Breast epithelium (tissue), 3 donors: ENCODE measurements at regions not wholly inside any gene's neighbourhood (a gene's known extent, or its start where the extent isn't known, plus 50 kb on each side); places are given as distances from the start of the nearest gene placed in this dataset.

Experiments
- CTCF ChIP-seq, 3 donors: fragments of 450-650 bp; IDR thresholded peaks; one replicate each; pipeline ENCODE4 v1.5.1; 2016 to 2017; ENCODE audit warnings: antibody characterized with exemption in 3 of 3, mild to moderate bottlenecking in 3 of 3, moderate library complexity in 3 of 3
- POLR2A ChIP-seq: fragments of 450-650 bp; IDR thresholded peaks from one replicate; pipeline ENCODE4 v1.6.1; 2016; ENCODE audit warnings: antibody characterized with exemption, mild to moderate bottlenecking, moderate library complexity
- POLR2AphosphoS5 ChIP-seq, 3 donors: sonication (generic); formaldehyde crosslinking; IDR thresholded peaks; one replicate each; pipeline ENCODE4 v1.6.1; 2017; ENCODE audit warnings: antibody characterized with exemption in 3 of 3

GRCh38 chr1:238406098-238406860 is 515.6 kb upstream of the ZP4 start:
- TF ChIP-seq POLR2A (no peak), CTCF (IDR thresholded peaks at IDR 0.05) (no peak), POLR2AphosphoS5 (IDR thresholded peaks at IDR 0.05) (no peak)
